ENCODE measurements at regions not wholly inside any gene's neighbourhood (a gene's known extent, or its start where the extent isn't known, plus 50 kb on each side); places are given as distances from the start of the nearest gene placed in this dataset.

DNA sequence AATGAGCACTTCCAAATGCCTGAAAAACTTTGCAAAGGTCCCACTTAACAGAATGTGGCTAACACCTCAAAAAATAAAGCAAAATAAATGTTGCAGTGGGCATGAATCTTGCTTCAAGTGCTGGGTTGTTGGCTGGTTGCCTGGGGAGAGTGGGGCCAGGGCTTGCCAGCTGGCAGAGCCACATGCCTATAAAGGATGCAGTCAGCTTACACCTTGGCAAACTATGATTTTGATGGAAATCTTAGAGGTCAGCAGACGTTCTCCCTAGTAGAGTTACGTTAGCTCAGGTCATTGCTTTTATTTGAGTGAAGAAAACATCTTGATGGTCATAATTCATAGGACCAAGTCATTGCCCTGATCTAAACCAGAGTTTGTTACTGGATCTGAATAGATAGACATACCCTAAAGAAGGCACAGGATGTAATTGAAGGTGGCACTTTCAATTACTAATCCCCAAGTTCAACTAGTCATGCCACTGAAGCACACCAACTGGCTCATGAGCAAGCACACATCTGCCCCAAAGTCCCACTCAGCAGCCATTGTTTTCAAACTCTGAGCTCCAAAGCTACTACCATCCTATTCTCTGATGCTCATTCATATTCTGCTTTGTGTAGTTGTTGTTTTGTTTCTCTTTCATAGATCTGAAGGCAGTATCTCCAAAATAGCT, 51.2 kb upstream of the ZSWIM6 start:
- Histone ChIP-seq H3K27me3 (replicated peaks; ENCODE audit: insufficient read depth) (no peaks in the 10 kb centered on the region), H3K27ac (no peak overlapping the region), H3K36me3 (no peaks in the 10 kb centered on the region), H3K9me3 (no peaks in the 10 kb centered on the region), H3K4me1 (ENCODE audit: control insufficient read depth in 1 of 2, low read depth in 2 of 2) (peaks cover 3 to 14% of the 10 kb centered on the region in 2 donors), H3K4me3 (no peak overlapping the region)
- ATAC-seq (ENCODE audit: insufficient number of reproducible peaks, low FRiP score, low read depth) (no peak), DNase-seq (ENCODE audit: low spot score) (no peak)
- no peak for TF ChIP-seq CTCF (IDR thresholded peaks at IDR 0.05)

DNA sequence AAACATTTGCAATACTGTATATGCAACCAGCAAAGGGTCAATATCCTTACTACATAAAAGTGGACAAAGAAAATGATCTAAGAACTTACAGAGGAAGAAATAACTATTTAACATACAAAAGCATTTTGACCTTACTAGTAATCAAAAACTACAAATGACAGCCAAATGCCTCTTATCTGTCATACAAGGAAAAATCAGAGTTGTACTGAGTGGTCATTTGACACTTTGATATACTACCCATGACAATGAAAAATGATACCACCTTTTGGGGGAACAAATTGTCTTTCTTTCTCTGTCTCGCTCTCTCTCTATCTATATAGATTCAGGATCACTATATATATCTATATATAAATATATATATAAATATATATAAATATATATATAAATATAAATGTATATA, 50.4 kb upstream of the ZSWIM6 start:
- Histone ChIP-seq H3K27me3 (replicated peaks; ENCODE audit: insufficient read depth) (no peaks in the 10 kb centered on the region), H3K4me1 (ENCODE audit: control insufficient read depth in 1 of 2, low read depth in 2 of 2) (peaks cover 3 to 14% of the 10 kb centered on the region in 2 donors), H3K36me3 (no peaks in the 10 kb centered on the region), H3K4me3 (no peak overlapping the region), H3K9me3 (no peaks in the 10 kb centered on the region), H3K27ac (no peak overlapping the region)
- no peak for ATAC-seq (ENCODE audit: insufficient number of reproducible peaks, low FRiP score, low read depth)
- DNase-seq (ENCODE audit: low spot score), result no peak
- no peak for TF ChIP-seq CTCF (IDR thresholded peaks at IDR 0.05)
